ENCODE measurements at regions not wholly inside any gene's neighbourhood (a gene's known extent, or its start where the extent isn't known, plus 50 kb on each side); places are given as distances from the start of the nearest gene placed in this dataset.

DNA sequence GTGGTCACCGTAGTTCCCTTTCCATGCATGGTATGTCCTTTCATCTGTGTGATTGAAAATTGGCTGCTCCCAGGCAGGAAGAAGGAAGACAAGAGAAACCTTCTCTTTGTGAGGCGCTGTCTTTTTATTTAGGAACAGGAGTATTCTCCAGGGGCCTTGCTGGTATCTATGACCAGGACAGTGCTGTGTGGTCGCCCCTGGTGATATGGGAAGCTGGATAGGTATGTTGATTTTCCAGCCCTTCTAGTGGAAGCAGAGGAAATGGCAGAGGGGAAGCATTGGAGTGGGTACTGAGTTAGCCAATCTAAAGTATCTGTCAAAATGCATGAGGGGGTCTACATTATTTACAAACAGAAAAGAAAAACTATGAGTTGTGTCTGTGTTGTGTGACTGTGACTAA, 226.6 kb downstream of the MTX2 start:
- DNase-seq (ENCODE audit: low read depth in 1 of 2, low spot score in 1 of 2): no peak
- Histone ChIP-seq H3K9me3 (no peaks in the 10 kb centered on the region), H3K4me3 (no peak overlapping the region), H3K27ac (no peak overlapping the region), H3K4me2 (no peak overlapping the region), H3K4me1 (no peaks in the 10 kb centered on the region)
- 61% methylated on average over 3 of the region's 3 CpGs for WGBS (ENCODE audit: missing lambda C conversion rate)
- CTCF ChIA-PET: interaction anchor here (0.6 to 1.4 kb wide), 5 partner anchors 8 to 158 kb away, joined by 3 to 4 read pairs (median 4); no protein-coding TSS in a partner anchor
- no peak for TF ChIP-seq EHMT2 (IDR thresholded peaks at IDR 0.05; ENCODE audit: low read depth)
- no peak for TF ChIP-seq SREBF2 (IDR thresholded peaks at IDR 0.05)
- TF ChIP-seq KDM5A (IDR thresholded peaks at IDR 0.05): no peak
- no peak for TF ChIP-seq CBX8 (IDR thresholded peaks at IDR 0.05)
- no peak for TF ChIP-seq NFE2L2 (conservative IDR thresholded peaks at IDR 0.05; ENCODE audit: low read length)
- TF ChIP-seq KDM1A (IDR thresholded peaks at IDR 0.05; ENCODE audit: low read depth): no peak
- TF ChIP-seq EHF (CRISPR knock-in tag; IDR thresholded peaks at IDR 0.05): no peak
- TF ChIP-seq HOXA7 (CRISPR knock-in tag; IDR thresholded peaks at IDR 0.05): no peak
- TF ChIP-seq FOXS1 (CRISPR knock-in tag; IDR thresholded peaks at IDR 0.05): no peak
- TF ChIP-seq, protein P1, sequence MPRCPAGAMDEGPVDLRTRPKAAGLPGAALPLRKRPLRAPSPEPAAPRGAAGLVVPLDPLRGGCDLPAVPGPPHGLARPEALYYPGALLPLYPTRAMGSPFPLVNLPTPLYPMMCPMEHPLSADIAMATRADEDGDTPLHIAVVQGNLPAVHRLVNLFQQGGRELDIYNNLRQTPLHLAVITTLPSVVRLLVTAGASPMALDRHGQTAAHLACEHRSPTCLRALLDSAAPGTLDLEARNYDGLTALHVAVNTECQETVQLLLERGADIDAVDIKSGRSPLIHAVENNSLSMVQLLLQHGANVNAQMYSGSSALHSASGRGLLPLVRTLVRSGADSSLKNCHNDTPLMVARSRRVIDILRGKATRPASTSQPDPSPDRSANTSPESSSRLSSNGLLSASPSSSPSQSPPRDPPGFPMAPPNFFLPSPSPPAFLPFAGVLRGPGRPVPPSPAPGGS (IDR thresholded peaks at IDR 0.05): no peak
- no peak for TF ChIP-seq MAZ (IDR thresholded peaks at IDR 0.05; ENCODE audit: borderline replicate concordance, low read depth, low read length)
- no peak for TF ChIP-seq JUNB (IDR thresholded peaks at IDR 0.05)
- TF ChIP-seq, protein P2, sequence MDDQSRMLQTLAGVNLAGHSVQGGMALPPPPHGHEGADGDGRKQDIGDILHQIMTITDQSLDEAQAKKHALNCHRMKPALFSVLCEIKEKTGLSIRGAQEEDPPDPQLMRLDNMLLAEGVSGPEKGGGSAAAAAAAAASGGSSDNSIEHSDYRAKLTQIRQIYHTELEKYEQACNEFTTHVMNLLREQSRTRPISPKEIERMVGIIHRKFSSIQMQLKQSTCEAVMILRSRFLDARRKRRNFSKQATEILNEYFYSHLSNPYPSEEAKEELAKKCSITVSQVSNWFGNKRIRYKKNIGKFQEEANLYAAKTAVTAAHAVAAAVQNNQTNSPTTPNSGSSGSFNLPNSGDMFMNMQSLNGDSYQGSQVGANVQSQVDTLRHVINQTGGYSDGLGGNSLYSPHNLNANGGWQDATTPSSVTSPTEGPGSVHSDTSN (IDR thresholded peaks at IDR 0.05): no peak
- no peak for TF ChIP-seq TFCP2L1 (CRISPR knock-in tag; IDR thresholded peaks at IDR 0.05)
- no peak for TF ChIP-seq POLR2AphosphoS2 (conservative IDR thresholded peaks at IDR 0.05; ENCODE audit: low read length)
- TF ChIP-seq CHD4 (IDR thresholded peaks at IDR 0.05; ENCODE audit: borderline replicate concordance): no peak
- no peak for TF ChIP-seq TP53 (CRISPR knock-in tag; IDR thresholded peaks at IDR 0.05)
- no peak for TF ChIP-seq CHD2 (IDR thresholded peaks at IDR 0.05; ENCODE audit: low read length, partially characterized antibody)
- TF ChIP-seq, protein P3, sequence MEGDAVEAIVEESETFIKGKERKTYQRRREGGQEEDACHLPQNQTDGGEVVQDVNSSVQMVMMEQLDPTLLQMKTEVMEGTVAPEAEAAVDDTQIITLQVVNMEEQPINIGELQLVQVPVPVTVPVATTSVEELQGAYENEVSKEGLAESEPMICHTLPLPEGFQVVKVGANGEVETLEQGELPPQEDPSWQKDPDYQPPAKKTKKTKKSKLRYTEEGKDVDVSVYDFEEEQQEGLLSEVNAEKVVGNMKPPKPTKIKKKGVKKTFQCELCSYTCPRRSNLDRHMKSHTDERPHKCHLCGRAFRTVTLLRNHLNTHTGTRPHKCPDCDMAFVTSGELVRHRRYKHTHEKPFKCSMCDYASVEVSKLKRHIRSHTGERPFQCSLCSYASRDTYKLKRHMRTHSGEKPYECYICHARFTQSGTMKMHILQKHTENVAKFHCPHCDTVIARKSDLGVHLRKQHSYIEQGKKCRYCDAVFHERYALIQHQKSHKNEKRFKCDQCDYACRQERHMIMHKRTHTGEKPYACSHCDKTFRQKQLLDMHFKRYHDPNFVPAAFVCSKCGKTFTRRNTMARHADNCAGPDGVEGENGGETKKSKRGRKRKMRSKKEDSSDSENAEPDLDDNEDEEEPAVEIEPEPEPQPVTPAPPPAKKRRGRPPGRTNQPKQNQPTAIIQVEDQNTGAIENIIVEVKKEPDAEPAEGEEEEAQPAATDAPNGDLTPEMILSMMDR (IDR thresholded peaks at IDR 0.05): no peak
- TF ChIP-seq HEYL (CRISPR knock-in tag; IDR thresholded peaks at IDR 0.05): no peak
- no peak for FAIRE-seq
- POLR2A ChIA-PET: no interaction called here
- ATAC-seq: no peak

DNA sequence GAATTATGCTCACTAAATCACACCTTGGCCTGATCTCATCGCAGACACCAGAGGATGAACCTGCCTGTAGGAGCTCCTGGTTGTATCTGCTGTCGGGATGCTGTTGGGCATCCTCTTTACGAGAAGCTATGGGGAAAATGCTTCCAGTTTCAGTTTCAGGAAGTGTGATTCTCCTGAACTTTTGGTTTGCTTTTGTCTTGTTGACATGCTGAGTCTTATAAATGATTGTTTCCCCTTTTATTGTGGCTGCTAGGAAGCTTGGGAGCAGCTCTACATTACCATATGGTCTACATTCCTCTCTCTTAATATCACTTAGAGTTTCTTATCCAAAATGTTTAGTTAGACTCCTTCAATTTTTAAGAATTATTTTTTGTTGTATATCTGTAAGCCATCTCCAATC, 227.5 kb downstream of the MTX2 start:
- FAIRE-seq (no peak), DNase-seq (ENCODE audit: low read depth in 1 of 2, low spot score in 1 of 2) (no peak), ATAC-seq (no peak)
- Histone ChIP-seq H3K4me1 (no peaks in the 10 kb centered on the region), H3K27ac (no peak overlapping the region), H3K9me3 (no peaks in the 10 kb centered on the region), H3K4me3 (no peak overlapping the region), H3K4me2 (no peak overlapping the region)
- CTCF ChIA-PET: interaction anchor here (1.4 kb wide), 1 partner anchor 157 kb away, joined by 4 read pairs; no protein-coding TSS in a partner anchor
- 72% methylated on average over 3 of the region's 3 CpGs for WGBS (ENCODE audit: missing lambda C conversion rate)
- POLR2A ChIA-PET: no interaction called here
- TF ChIP-seq, protein P4, sequence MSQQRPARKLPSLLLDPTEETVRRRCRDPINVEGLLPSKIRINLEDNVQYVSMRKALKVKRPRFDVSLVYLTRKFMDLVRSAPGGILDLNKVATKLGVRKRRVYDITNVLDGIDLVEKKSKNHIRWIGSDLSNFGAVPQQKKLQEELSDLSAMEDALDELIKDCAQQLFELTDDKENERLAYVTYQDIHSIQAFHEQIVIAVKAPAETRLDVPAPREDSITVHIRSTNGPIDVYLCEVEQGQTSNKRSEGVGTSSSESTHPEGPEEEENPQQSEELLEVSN (IDR thresholded peaks at IDR 0.05; ENCODE audit: borderline replicate concordance, low read depth): no peak
- TF ChIP-seq, protein P5, sequence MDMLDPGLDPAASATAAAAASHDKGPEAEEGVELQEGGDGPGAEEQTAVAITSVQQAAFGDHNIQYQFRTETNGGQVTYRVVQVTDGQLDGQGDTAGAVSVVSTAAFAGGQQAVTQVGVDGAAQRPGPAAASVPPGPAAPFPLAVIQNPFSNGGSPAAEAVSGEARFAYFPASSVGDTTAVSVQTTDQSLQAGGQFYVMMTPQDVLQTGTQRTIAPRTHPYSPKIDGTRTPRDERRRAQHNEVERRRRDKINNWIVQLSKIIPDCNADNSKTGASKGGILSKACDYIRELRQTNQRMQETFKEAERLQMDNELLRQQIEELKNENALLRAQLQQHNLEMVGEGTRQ (IDR thresholded peaks at IDR 0.05): no peak
- TF ChIP-seq EP300 (IDR thresholded peaks at IDR 0.05) (no peak), SREBF2 (IDR thresholded peaks at IDR 0.05) (no peak), EHF (CRISPR knock-in tag; IDR thresholded peaks at IDR 0.05) (no peak), GATA3 (IDR thresholded peaks at IDR 0.05; ENCODE audit: borderline replicate concordance) (no peak), HOXB5 (CRISPR knock-in tag; IDR thresholded peaks at IDR 0.05) (no peak)
- TF ChIP-seq, protein P6, sequence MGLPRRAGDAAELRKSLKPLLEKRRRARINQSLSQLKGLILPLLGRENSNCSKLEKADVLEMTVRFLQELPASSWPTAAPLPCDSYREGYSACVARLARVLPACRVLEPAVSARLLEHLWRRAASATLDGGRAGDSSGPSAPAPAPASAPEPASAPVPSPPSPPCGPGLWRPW (IDR thresholded peaks at IDR 0.05): no peak
- TF ChIP-seq, protein P7, sequence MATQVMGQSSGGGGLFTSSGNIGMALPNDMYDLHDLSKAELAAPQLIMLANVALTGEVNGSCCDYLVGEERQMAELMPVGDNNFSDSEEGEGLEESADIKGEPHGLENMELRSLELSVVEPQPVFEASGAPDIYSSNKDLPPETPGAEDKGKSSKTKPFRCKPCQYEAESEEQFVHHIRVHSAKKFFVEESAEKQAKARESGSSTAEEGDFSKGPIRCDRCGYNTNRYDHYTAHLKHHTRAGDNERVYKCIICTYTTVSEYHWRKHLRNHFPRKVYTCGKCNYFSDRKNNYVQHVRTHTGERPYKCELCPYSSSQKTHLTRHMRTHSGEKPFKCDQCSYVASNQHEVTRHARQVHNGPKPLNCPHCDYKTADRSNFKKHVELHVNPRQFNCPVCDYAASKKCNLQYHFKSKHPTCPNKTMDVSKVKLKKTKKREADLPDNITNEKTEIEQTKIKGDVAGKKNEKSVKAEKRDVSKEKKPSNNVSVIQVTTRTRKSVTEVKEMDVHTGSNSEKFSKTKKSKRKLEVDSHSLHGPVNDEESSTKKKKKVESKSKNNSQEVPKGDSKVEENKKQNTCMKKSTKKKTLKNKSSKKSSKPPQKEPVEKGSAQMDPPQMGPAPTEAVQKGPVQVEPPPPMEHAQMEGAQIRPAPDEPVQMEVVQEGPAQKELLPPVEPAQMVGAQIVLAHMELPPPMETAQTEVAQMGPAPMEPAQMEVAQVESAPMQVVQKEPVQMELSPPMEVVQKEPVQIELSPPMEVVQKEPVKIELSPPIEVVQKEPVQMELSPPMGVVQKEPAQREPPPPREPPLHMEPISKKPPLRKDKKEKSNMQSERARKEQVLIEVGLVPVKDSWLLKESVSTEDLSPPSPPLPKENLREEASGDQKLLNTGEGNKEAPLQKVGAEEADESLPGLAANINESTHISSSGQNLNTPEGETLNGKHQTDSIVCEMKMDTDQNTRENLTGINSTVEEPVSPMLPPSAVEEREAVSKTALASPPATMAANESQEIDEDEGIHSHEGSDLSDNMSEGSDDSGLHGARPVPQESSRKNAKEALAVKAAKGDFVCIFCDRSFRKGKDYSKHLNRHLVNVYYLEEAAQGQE (IDR thresholded peaks at IDR 0.05): no peak
- TF ChIP-seq, protein P2 (IDR thresholded peaks at IDR 0.05): no peak

Measured in A549 (cell line).